Calu3 (cell line): ENCODE measurements at regions not wholly inside any gene's neighbourhood (a gene's known extent, or its start where the extent isn't known, plus 50 kb on each side); places are given as distances from the start of the nearest gene placed in this dataset.

Source experiments
- BruUV-seq: library from RNA; stranded (reverse); fragments of 400-500 nt; replicated peaks from 2 replicates; lab custom pipeline; 2021; lab: Mats Ljungman, UMichigan
- CTCF ChIA-PET: fragments of 300-600 bp; sonication (Branson Sonifier 250); formaldehyde crosslinking; loops from one replicate; lab custom pipeline; 2022; ENCODE audit warnings: antibody characterized with exemption; lab: Charles Lee
- DNase-seq: peaks from one replicate; pipeline ENCODE4 v3.0.0; 2022
- H3K27ac Mint-ChIP-seq: one replicate; pipeline ENCODE4 v1.8.0; 2022; ENCODE audit warnings: mixed read lengths; ENCODE audit not compliant: unreplicated experiment
- H3K27me3 Mint-ChIP-seq: one replicate; pipeline ENCODE4 v1.8.0; 2022; ENCODE audit warnings: mixed read lengths; ENCODE audit not compliant: unreplicated experiment
- H3K36me3 Mint-ChIP-seq: one replicate; pipeline ENCODE4 v1.8.0; 2022; ENCODE audit warnings: mild to moderate bottlenecking, moderate library complexity, mixed read lengths; ENCODE audit not compliant: insufficient read depth, unreplicated experiment
- H3K4me1 Mint-ChIP-seq: one replicate; pipeline ENCODE4 v1.8.0; 2022; ENCODE audit warnings: mild to moderate bottlenecking, low read depth, mixed read lengths; ENCODE audit not compliant: unreplicated experiment
- H3K4me3 Mint-ChIP-seq: one replicate; pipeline ENCODE4 v1.8.0; 2022; ENCODE audit warnings: mild to moderate bottlenecking, low read depth, moderate library complexity, mixed read lengths; ENCODE audit not compliant: unreplicated experiment
- H3K9me3 Mint-ChIP-seq: one replicate; pipeline ENCODE4 v1.8.0; 2022; ENCODE audit warnings: low read depth, mixed read lengths; ENCODE audit not compliant: unreplicated experiment
- CTCF ChIP-seq: fragments of 200-600 bp; IDR thresholded peaks from one replicate; pipeline ENCODE4 v1.8.0; 2022; ENCODE audit warnings: antibody characterized with exemption; ENCODE audit not compliant: unreplicated experiment
- intact Hi-C: fragments of 100-400 bp; cut with micrococcal nuclease; formaldehyde crosslinking; loops from one replicate; pipeline ENCODE4 v1.10.0; 2022; ENCODE audit not compliant: unreplicated experiment

GRCh38 chr2:221178139-221178538, 394.0 kb downstream of the EPHA4 start:
- Mint-ChIP-seq H3K9me3 (no peaks in the 10 kb centered on the region), H3K27ac (no peak overlapping the region), H3K27me3 (no peaks in the 10 kb centered on the region), H3K4me3 (no peak overlapping the region), H3K36me3 (no peaks in the 10 kb centered on the region), H3K4me1 (no peaks in the 10 kb centered on the region)
- TF ChIP-seq CTCF, result no peak
- DNase-seq, result no peak
- CTCF ChIA-PET, result no interaction called here
- no TSS peak for BruUV-seq
- intact Hi-C loops, result no loop called here

GRCh38 chr2:221186873-221187272, 385.2 kb downstream of the EPHA4 start:
- H3K4me1 Mint-ChIP-seq, result no peaks in the 10 kb centered on the region
- CTCF ChIA-PET, result no interaction called here
- intact Hi-C loops, result no loop called here
- BruUV-seq, result no TSS peak
- H3K36me3 Mint-ChIP-seq, result no peaks in the 10 kb centered on the region
- H3K9me3 Mint-ChIP-seq, result no peaks in the 10 kb centered on the region
- H3K27me3 Mint-ChIP-seq, result no peaks in the 10 kb centered on the region
- no peak for TF ChIP-seq CTCF
- no peak for DNase-seq
- H3K27ac Mint-ChIP-seq, result no peak overlapping the region
- no peak overlapping the region for H3K4me3 Mint-ChIP-seq

GRCh38 chr2:221189431-221190067, 382.6 kb downstream of the EPHA4 start:
- no peaks in the 10 kb centered on the region for H3K36me3 Mint-ChIP-seq
- DNase-seq, result no peak
- H3K27ac Mint-ChIP-seq, result no peak overlapping the region
- H3K27me3 Mint-ChIP-seq, result no peaks in the 10 kb centered on the region
- BruUV-seq, result no TSS peak
- H3K4me3 Mint-ChIP-seq, result no peak overlapping the region
- TF ChIP-seq CTCF, result no peak
- H3K4me1 Mint-ChIP-seq, result no peaks in the 10 kb centered on the region
- CTCF ChIA-PET, result no interaction called here
- intact Hi-C loops, result no loop called here
- H3K9me3 Mint-ChIP-seq, result no peaks in the 10 kb centered on the region

GRCh38 chr2:221195829-221196228, 376.3 kb downstream of the EPHA4 start:
- no peaks in the 10 kb centered on the region for H3K27me3 Mint-ChIP-seq
- H3K27ac Mint-ChIP-seq, result no peak overlapping the region
- no peaks in the 10 kb centered on the region for H3K4me1 Mint-ChIP-seq
- no peaks in the 10 kb centered on the region for H3K9me3 Mint-ChIP-seq
- CTCF ChIA-PET, result no interaction called here
- no peaks in the 10 kb centered on the region for H3K36me3 Mint-ChIP-seq
- DNase-seq, result no peak
- intact Hi-C loops, result no loop called here
- no peak for TF ChIP-seq CTCF
- no peak overlapping the region for H3K4me3 Mint-ChIP-seq
- BruUV-seq, result no TSS peak
